ENCODE measurements at regions not wholly inside any gene's neighbourhood (a gene's known extent, or its start where the extent isn't known, plus 50 kb on each side); places are given as distances from the start of the nearest gene placed in this dataset.
"Not testable (repeated sequence)": the region's sequence is repeated elsewhere in the genome, so short reads cannot be mapped to it uniquely, and the experiment has no call there.

- DNase-seq (ENCODE audit: low read depth in 1 of 2, low spot score in 1 of 2): no peak
Observed at GRCh38 chr3:150303768-150304167, 104.3 kb upstream of the TSC22D2 start.

- DNase-seq (ENCODE audit: low read depth in 1 of 2, low spot score in 1 of 2): no peak
Observed at GRCh38 chr3:150302246-150302645, 105.9 kb upstream of the TSC22D2 start.

GRCh38 chr3:150300852-150301517 lies 107.1 kb upstream of the TSC22D2 start:
- DNase-seq (ENCODE audit: low read depth in 1 of 2, low spot score in 1 of 2): no peak

- DNase-seq (ENCODE audit: low read depth in 1 of 2, low spot score in 1 of 2): no peak
Observed at GRCh38 chr3:150300388-150300787, 107.7 kb upstream of the TSC22D2 start.

GRCh38 chr3:150299201-150299600 lies 108.9 kb upstream of the TSC22D2 start:
- no peak for DNase-seq (ENCODE audit: low read depth in 1 of 2, low spot score in 1 of 2)

- no peak for DNase-seq (ENCODE audit: low read depth in 1 of 2, low spot score in 1 of 2)
Observed at GRCh38 chr3:150296966-150297365, 111.1 kb upstream of the TSC22D2 start.

- DNase-seq (ENCODE audit: low read depth in 1 of 2, low spot score in 1 of 2): no peak
Observed at GRCh38 chr3:150296123-150296735, 111.9 kb upstream of the TSC22D2 start.

GRCh38 chr3:150293401-150294001 lies 114.6 kb upstream of the TSC22D2 start:
- DNase-seq (ENCODE audit: low read depth in 1 of 2, low spot score in 1 of 2): no peak

GRCh38 chr3:150292891-150293290 lies 115.2 kb upstream of the TSC22D2 start:
- DNase-seq (ENCODE audit: low read depth in 1 of 2, low spot score in 1 of 2): no peak

GRCh38 chr3:150291515-150291914 lies 116.6 kb upstream of the TSC22D2 start:
- DNase-seq (ENCODE audit: low read depth in 1 of 2, low spot score in 1 of 2): no peak

GRCh38 chr3:150286390-150287147 lies 121.5 kb upstream of the TSC22D2 start:
- DNase-seq (ENCODE audit: low read depth in 1 of 2, low spot score in 1 of 2): peak in 1 of 2 donors; percentile 7

GRCh38 chr3:150285601-150286000 lies 122.5 kb upstream of the TSC22D2 start:
- no peak for DNase-seq (ENCODE audit: low read depth in 1 of 2, low spot score in 1 of 2)

GRCh38 chr3:150278843-150279381 lies 129.2 kb upstream of the TSC22D2 start:
- no peak for DNase-seq (ENCODE audit: low read depth in 1 of 2, low spot score in 1 of 2)

- no peak for DNase-seq (ENCODE audit: low read depth in 1 of 2, low spot score in 1 of 2)
Observed at GRCh38 chr3:150278195-150278594, 129.9 kb upstream of the TSC22D2 start.

- no peak for DNase-seq (ENCODE audit: low read depth in 1 of 2, low spot score in 1 of 2)
Observed at GRCh38 chr3:150277444-150277843, 130.7 kb upstream of the TSC22D2 start.

- no peak for DNase-seq (ENCODE audit: low read depth in 1 of 2, low spot score in 1 of 2)
Observed at GRCh38 chr3:150275941-150276340, 132.2 kb upstream of the TSC22D2 start.

GRCh38 chr3:150274372-150274771 lies 133.7 kb upstream of the TSC22D2 start:
- DNase-seq (ENCODE audit: low read depth in 1 of 2, low spot score in 1 of 2): no peak

- no peak for DNase-seq (ENCODE audit: low read depth in 1 of 2, low spot score in 1 of 2)
Observed at GRCh38 chr3:150273396-150273795, 134.7 kb upstream of the TSC22D2 start.

GRCh38 chr3:150271591-150271960 lies 136.5 kb upstream of the TSC22D2 start:
- DNase-seq (ENCODE audit: low read depth in 1 of 2, low spot score in 1 of 2): no peak

- no peak for DNase-seq (ENCODE audit: low read depth in 1 of 2, low spot score in 1 of 2)
Observed at GRCh38 chr3:150270883-150271590, 137.1 kb upstream of the TSC22D2 start.

- DNase-seq (ENCODE audit: low read depth in 1 of 2, low spot score in 1 of 2): not testable (repeated sequence)
Observed at GRCh38 chr3:150270444-150270843, 137.7 kb upstream of the TSC22D2 start.
